GM21528 (cell line): ENCODE measurements at regions not wholly inside any gene's neighbourhood (a gene's known extent, or its start where the extent isn't known, plus 50 kb on each side); places are given as distances from the start of the nearest gene placed in this dataset.

Experiments
- ATAC-seq: cut with Tn5 transposase; IDR thresholded peaks from one replicate; pipeline ENCODE4 v1.9.1; 2021; ENCODE audit warnings: mild to moderate bottlenecking, moderate library complexity; ENCODE audit not compliant: unreplicated experiment, low FRiP score

DNA sequence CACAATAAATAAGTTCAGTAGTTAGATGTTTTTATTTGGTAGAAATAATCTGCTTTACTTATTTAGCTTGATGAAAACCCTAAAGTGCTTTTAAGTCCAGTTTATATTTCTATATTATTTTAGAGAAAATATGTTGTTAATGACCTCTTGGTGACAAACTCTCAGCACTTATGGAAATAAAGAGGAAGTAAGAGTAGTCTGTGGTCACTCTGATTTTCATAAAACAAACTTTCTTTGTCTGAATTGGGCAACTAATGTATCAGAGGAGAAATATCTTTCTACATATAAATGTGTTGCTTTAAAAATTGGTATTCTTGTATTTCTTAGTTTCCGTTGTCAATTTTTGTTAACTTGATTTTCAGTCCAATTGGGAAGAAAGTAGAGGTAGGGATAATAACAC, 878.9 kb upstream of the SEL1L start:
- no peak for ATAC-seq

DNA sequence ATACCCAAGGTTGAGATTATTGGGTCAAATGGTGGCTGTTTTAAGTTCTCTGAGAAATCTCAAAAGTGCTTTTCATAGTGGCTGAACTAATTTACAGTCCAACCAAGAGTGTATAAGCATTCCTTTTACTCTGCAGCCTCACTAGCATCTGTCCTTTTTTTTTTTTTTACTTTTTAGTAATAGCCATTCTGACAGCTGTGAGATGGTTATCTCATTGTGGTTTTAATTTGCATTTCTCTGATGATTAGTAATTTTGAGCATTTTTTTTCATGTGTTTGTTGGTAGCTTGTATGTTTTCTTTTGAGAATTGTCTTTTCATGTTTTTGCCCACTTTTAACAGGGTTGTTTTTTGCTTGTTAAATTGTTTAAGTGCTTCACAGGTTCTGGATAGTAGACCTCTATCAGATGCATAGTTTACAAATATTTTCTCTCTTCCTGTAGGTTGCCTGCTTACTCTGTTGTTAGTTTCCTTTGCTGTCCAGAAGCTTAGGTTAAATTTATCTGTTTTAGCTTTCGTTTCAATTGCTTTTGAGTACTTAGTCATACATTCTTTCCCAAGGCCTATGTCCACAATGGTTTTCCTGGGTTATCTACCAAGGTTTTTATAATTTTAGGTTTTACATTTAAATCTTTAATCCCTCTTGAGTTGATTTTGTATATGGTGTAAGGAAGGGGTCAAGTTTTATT, 881.3 kb upstream of the SEL1L start:
- ATAC-seq, result no peak

GRCh38 chr14:82419933-82420332, 886.3 kb upstream of the SEL1L start:
- ATAC-seq, result no peak

DNA sequence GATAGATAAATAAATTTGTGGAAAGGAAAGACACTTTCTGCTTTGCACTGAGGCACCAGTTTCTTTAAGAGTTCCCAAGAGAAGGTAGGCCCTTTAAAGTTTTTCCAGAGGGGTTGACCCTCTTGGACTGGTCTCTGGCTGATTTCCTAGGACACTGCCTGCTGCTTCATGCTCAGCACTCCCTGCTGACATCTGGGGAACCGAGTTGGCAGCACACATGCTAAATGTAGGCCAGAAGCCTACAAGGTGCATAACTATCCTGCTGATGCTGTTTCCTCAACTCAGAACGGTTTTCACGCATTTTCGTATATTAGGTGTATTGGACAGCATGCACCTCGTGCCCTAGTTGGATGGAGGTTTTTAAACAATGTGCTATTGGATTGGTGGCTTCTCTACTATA, 887.2 kb upstream of the SEL1L start:
- ATAC-seq, result no peak

GRCh38 chr14:82421286-82421685, 887.6 kb upstream of the SEL1L start:
- ATAC-seq, result no peak

- no peak for ATAC-seq
Measured at GRCh38 chr14:82422230-82422629, 888.6 kb upstream of the SEL1L start.

DNA sequence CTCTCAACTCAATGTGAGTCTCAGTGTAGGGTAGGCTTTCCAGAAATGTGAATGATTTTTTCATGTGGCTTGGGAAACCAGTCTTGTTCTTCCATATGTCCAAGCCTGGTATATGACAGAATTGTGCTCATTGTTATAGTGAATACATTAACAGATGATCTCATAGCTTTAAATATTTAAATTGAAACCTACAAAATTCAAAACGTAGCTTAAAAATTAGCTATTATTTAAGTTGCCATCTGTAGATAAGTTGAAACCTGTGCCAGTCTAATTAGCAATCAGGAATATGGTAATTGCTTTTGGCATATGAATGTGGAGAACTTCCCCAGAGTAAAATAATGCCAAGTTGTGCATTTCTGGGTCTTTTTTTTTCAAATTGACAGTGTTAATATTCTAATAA, 891.6 kb upstream of the SEL1L start:
- ATAC-seq, result no peak

GRCh38 chr14:82431031-82431430, 897.4 kb upstream of the SEL1L start:
- ATAC-seq, result no peak

DNA sequence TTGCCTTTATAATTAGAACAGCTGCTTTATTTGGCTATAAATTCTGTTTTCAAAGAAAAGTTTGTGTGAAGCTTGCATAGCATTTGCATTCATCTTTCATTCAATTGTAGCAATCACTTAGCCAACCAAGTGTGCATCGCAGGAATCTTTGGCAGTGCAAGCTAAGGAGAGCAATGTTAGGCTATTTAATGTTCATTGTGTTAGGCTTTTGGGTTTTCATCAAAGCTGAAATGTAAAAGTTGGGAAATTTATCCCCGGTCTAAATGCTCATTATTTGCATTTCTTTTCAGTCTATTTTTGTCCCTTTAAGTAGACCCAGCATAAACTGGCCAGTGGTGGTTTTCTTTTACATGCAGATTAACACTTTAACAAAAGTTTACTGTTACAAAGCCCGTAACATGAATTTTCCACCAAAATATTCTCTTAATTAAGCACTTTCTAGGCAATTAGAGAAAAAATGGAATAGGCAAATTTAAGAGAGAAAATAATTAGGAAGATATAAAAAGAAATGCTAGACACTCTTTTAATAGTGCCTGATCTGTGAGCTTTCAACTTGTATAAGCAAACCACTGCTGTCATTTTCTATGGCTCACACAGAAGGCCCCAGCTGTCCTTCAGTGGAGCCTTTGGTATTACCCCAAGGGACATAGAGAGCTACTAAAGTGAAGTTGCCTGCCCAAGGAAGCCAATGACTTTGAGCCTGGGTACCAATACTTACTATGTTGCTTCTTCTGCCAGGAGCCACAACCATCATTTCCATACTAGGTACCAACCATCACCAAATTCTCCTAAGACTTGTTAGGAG, 898.9 kb upstream of the SEL1L start:
- ATAC-seq, result no peak

- no peak for ATAC-seq
Measured at GRCh38 chr14:82438436-82438835, 904.8 kb upstream of the SEL1L start.

- ATAC-seq, result no peak
Measured at GRCh38 chr14:82441270-82441669, 907.6 kb upstream of the SEL1L start.

GRCh38 chr14:82445810-82446570, 912.3 kb upstream of the SEL1L start:
- ATAC-seq, result no peak

GRCh38 chr14:82447586-82447985, 913.9 kb upstream of the SEL1L start:
- ATAC-seq, result no peak

DNA sequence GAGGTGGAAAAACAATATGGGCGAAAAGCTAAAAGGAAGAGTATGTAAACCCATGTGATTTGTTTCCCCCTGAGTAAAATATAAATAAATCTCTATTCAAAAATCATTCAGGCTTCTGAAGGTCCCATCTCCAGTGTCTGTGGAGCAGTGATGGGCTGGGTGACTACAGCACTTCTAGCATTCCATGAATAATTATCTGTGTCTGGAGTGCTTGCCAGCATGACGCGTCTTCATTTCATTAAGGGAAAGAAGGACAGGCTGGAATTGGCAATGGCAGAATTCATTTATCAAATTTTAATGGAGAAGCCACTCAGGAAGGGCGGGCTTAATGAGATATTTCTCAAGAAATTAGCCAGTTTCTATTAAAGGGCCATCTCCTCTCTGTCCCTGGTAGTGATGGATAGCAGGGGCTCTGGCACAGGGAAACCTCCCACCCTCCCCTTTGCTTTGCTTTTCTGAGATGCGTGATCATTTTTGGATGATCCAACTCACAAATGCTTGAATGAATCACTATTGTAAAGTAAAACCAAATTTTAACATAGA, 916.3 kb upstream of the SEL1L start:
- no peak for ATAC-seq

- no peak for ATAC-seq
Measured at GRCh38 chr14:82451675-82452074, 918.0 kb upstream of the SEL1L start.

DNA sequence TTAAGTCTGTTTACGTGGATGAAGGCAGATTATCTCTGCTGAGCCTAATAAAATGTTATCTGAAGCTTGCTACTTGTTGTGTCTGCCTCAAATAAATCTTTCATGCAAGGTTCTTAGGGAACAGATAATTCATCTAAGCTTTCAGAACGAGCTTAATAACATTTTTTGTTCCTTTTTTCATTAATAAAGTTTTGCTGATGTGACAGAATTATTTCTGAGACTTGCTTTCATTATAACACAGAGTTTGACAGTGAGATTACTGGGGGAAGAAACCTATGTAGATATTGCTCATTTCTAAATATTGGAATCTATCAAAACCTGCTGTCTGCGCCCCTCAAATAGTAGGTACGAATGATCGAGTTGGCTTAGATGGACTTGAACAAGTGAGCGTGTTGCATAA, 948.7 kb upstream of the SEL1L start:
- no peak for ATAC-seq

- ATAC-seq, result no peak
Measured at GRCh38 chr14:82488473-82488872, 954.8 kb upstream of the SEL1L start.

DNA sequence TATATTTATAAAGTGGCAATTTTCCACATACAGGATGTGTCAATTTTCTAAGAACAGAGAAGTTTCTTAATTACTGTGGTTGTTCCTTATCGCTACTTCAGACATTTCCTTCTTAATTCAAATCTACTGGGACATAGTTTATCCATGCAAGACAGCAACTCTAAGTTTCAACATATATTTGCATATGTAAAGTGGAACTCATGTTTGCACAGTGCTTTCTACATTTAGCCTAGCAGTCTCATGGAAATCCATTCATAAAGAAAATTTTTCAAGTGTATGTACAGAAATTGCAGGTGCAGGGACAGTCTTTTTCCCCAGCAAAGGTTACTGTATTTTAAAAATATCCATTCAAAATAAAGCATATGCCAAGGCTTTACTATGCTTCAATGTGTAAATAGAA, 956.7 kb upstream of the SEL1L start:
- ATAC-seq, result no peak

GRCh38 chr14:82492157-82492556, 958.5 kb upstream of the SEL1L start:
- no peak for ATAC-seq

DNA sequence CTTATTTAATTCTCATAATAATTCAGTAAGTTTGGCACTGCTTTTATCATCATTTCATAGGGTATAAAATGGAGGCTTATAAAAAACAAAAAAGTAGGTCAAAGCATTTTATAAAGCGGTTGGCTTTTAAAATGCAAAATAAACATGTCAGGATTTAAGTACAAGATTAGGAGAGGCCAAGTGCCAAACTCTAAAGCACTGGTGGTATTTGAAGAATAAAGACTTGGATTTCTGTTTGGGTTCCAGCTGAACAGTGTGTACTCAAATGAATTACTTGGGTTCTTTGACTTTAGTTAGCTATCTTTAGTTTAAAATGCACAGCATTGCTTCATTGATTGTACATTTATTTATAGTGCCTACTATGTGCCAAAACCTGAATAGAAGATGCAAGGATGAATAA, 966.6 kb upstream of the SEL1L start:
- ATAC-seq, result no peak

DNA sequence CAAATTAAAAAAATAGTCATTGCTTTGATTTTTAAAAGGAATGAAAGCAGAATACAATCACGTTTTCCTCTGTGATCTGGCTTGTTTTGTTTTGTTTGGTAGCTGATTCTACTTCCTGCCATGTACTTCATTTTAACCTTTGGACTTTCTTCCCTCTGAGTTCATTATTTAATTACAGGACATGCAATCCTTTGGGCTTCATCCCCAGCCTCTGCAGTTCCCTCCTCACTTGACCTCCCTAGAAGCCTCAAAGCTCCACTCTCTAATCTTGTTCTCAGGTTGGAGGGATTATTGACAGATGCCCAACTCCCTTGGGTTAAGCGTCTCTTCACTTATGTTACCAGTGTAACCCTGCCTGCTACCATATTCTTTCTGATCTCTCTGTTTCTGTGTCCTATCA, 967.9 kb upstream of the SEL1L start:
- ATAC-seq, result no peak
